ENCODE measurements at regions not wholly inside any gene's neighbourhood (a gene's known extent, or its start where the extent isn't known, plus 50 kb on each side); places are given as distances from the start of the nearest gene placed in this dataset.

- TF ChIP-seq CTCF (IDR thresholded peaks at IDR 0.05; ENCODE audit: low read depth, low read length, poor library complexity, severe bottlenecking) (no peak), EZH2phosphoT487 (IDR thresholded peaks at IDR 0.05; ENCODE audit: borderline replicate concordance, low read length) (no peak)
These were observed 100.1 kb upstream of the GRIN2A start for GRCh38 chr16:10282367-10282766.
